Psoas muscle (tissue), 7 donors: ENCODE measurements at regions not wholly inside any gene's neighbourhood (a gene's known extent, or its start where the extent isn't known, plus 50 kb on each side); places are given as distances from the start of the nearest gene placed in this dataset.
"Not testable (repeated sequence)": the region's sequence is repeated elsewhere in the genome, so short reads cannot be mapped to it uniquely, and the experiment has no call there.

Source experiments
- ATAC-seq, 4 donors: fragments of 200-7000 bp; cut with Tn5 transposase; one replicate each; pipeline ENCODE4 v1.9.1; 2020; ENCODE audit warnings: moderate library complexity in 3 of 4, mild to moderate bottlenecking in 2 of 4
- DNase-seq, 2 donors: peaks; one replicate each; pipeline ENCODE4 v3.0.0-alpha.2; 2020
- H3K27ac ChIP-seq: fragments of 200-600 bp; one replicate; pipeline ENCODE4 v1.8.0; 2022
- H3K27me3 ChIP-seq, 3 donors: fragments of 200-600 bp in 1 of 3; one replicate each; pipeline versions ENCODE4 v1.6.1 to v1.8.0; 2013 to 2022; ENCODE audit warnings: low read length in 2 of 3, mild to moderate bottlenecking in 2 of 3, moderate library complexity in 1 of 3; ENCODE audit not compliant: insufficient read depth in 3 of 3
- H3K36me3 ChIP-seq, 2 donors: fragments of 200-600 bp in 1 of 2; one replicate each; pipeline versions ENCODE4 v1.6.1 to v1.8.0; 2013 to 2022; ENCODE audit warnings: low read depth in 1 of 2, mild to moderate bottlenecking in 1 of 2, moderate library complexity in 1 of 2; ENCODE audit not compliant: insufficient read depth in 1 of 2
- H3K4me1 ChIP-seq: fragments of 200-600 bp; one replicate; pipeline ENCODE4 v1.8.0; 2022
- H3K4me3 ChIP-seq: fragments of 200-600 bp; one replicate; pipeline ENCODE4 v1.8.0; 2022; ENCODE audit warnings: mild to moderate bottlenecking
- H3K9me3 ChIP-seq: fragments of 200-600 bp; one replicate; pipeline ENCODE4 v1.8.0; 2022
- WGBS, 3 donors: extraction: QIAGEN DNeasy Blood & Tissue Kit; methylation state at CpG; one replicate each; pipeline versions ENCODE4 v1.1.6 to v1.1.7; 2013; 5-methylcytosine and 5-hydroxymethylcytosine counted together
- intact Hi-C, 2 donors: fragments of 100-400 bp; cut with DNase I; formaldehyde crosslinking; loops; one replicate each; pipeline versions ENCODE4 v1.11.0 to v1.14.2; 2022
- TF ChIP-seq, protein P1 (sequence below): fragments of 200-600 bp; IDR thresholded peaks from one replicate; pipeline ENCODE4 v1.8.0; 2022; ENCODE audit warnings: antibody characterized with exemption
- donor health status: healthy with polysubstance abuse.
- donor health status: DM: no; HTN: no; CAD: no; lungs with moderate emphysema.
- donor health status: Bipolar disorder and iron deficiency.
- donor health status: healthy.
- donor health status: DM: yes; HTN: yes; CAD: no.
- donor health status: DM: no; HTN: no; CAD: no.
- donor health status: DM: yes; HTN: yes; CAD: no.

DNA sequence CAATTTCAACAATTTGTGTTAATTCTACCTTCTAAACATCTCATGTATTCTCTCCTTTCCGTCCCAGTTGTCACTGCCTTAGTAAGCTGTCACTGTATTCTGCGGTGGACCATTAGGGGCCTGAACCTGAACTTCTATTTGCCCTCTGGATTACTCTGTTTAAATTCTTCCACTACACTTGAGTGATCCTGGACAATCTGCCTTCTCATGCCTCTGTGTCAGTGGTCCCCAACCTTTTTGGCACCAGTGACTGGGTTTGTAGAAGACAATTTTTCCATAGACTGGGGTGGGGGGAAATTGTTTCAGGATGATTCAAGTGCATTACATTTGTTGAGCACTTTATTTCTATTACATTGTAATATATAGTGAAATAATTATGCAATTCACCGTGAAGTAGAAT, 1157.6 kb upstream of the SEMA6A start:
- no peak overlapping the region for H3K4me3 ChIP-seq
- WGBS, 3 donors, result 93 to 94% (median 93%) methylated on average over 3 of the region's 3 CpGs
- H3K36me3 ChIP-seq, result no peaks in the 10 kb centered on the region
- H3K27me3 ChIP-seq, result no peaks in the 10 kb centered on the region
- no peak for ATAC-seq
- H3K27ac ChIP-seq, result no peak overlapping the region
- no peaks in the 10 kb centered on the region for H3K4me1 ChIP-seq
- intact Hi-C loops, result no loop called here
- TF ChIP-seq, protein P1, sequence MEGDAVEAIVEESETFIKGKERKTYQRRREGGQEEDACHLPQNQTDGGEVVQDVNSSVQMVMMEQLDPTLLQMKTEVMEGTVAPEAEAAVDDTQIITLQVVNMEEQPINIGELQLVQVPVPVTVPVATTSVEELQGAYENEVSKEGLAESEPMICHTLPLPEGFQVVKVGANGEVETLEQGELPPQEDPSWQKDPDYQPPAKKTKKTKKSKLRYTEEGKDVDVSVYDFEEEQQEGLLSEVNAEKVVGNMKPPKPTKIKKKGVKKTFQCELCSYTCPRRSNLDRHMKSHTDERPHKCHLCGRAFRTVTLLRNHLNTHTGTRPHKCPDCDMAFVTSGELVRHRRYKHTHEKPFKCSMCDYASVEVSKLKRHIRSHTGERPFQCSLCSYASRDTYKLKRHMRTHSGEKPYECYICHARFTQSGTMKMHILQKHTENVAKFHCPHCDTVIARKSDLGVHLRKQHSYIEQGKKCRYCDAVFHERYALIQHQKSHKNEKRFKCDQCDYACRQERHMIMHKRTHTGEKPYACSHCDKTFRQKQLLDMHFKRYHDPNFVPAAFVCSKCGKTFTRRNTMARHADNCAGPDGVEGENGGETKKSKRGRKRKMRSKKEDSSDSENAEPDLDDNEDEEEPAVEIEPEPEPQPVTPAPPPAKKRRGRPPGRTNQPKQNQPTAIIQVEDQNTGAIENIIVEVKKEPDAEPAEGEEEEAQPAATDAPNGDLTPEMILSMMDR, result no peak
- DNase-seq, result no peak
- no peaks in the 10 kb centered on the region for H3K9me3 ChIP-seq

GRCh38 chr5:117731446-117731845, 1156.8 kb upstream of the SEMA6A start:
- DNase-seq (no peak), ATAC-seq (no peak)
- no peak overlapping the region for H3K4me3 ChIP-seq
- H3K27ac ChIP-seq, result no peak overlapping the region
- WGBS, 3 donors, result 53 to 58% (median 53%) methylated on average over 2 of the region's 2 CpGs
- no peaks in the 10 kb centered on the region for H3K36me3 ChIP-seq
- intact Hi-C loops, result no loop called here
- no peaks in the 10 kb centered on the region for H3K4me1 ChIP-seq
- H3K27me3 ChIP-seq, result no peaks in the 10 kb centered on the region
- H3K9me3 ChIP-seq, result no peaks in the 10 kb centered on the region
- TF ChIP-seq, protein P1, result no peak

GRCh38 chr5:117720784-117721183, 1146.2 kb upstream of the SEMA6A start:
- H3K27ac ChIP-seq, H3K4me3 ChIP-seq, H3K4me1 ChIP-seq, H3K36me3 ChIP-seq, H3K27me3 ChIP-seq, DNase-seq, H3K9me3 ChIP-seq, ATAC-seq, intact Hi-C loops: not testable (repeated sequence)
- WGBS, 3 donors, result 73 to 88% (median 80%) methylated on average over 3 to 4 of the region's 4 CpGs

GRCh38 chr5:117719413-117719812, 1144.8 kb upstream of the SEMA6A start:
- Histone ChIP-seq H3K4me3 (no peak overlapping the region), H3K9me3 (peaks cover 3% of the 10 kb centered on the region), H3K36me3 (no peaks in the 10 kb centered on the region), H3K4me1 (no peaks in the 10 kb centered on the region), H3K27ac (no peak overlapping the region), H3K27me3 (peaks cover 0 to 3% (median 0%) of the 10 kb centered on the region in 3 donors)
- no peak for DNase-seq
- no peak for ATAC-seq
- intact Hi-C loops, result no loop called here
- TF ChIP-seq, protein P1, result no peak

- Histone ChIP-seq H3K4me1 (no peaks in the 10 kb centered on the region), H3K36me3 (no peaks in the 10 kb centered on the region), H3K9me3 (peaks cover 20% of the 10 kb centered on the region), H3K27ac (no peak overlapping the region), H3K4me3 (no peak overlapping the region), H3K27me3 (no peaks in the 10 kb centered on the region)
- WGBS, 3 donors, result 81 to 84% (median 81%) methylated on average over 3 of the region's 3 CpGs
- TF ChIP-seq, protein P1, result no peak
- intact Hi-C loops, result no loop called here
- DNase-seq (no peak), ATAC-seq (no peak)
These were observed 1139.1 kb upstream of the SEMA6A start for GRCh38 chr5:117713585-117714198.
